Caco-2 (cell line): ENCODE measurements at regions not wholly inside any gene's neighbourhood (a gene's known extent, or its start where the extent isn't known, plus 50 kb on each side); places are given as distances from the start of the nearest gene placed in this dataset.

Source experiments
- BruUV-seq: library from RNA; stranded (reverse); fragments of 400-500 nt; replicated peaks from 2 replicates; lab custom pipeline; 2021; lab: Mats Ljungman, UMichigan
- CTCF ChIA-PET: fragments of 300-600 bp; sonication (Branson Sonifier 250); formaldehyde crosslinking; loops from one replicate; lab custom pipeline; 2022; ENCODE audit warnings: antibody characterized with exemption; lab: Charles Lee
- POLR2A ChIA-PET: fragments of 300-600 bp; sonication (Branson Sonifier 250); formaldehyde crosslinking; loops from one replicate; lab custom pipeline; 2022; ENCODE audit warnings: antibody characterized with exemption; lab: Charles Lee
- DNase-seq, 2 experiments: peaks; one replicate each; pipeline versions ENCODE4 v3.0.0 to v3.0.0-alpha.2; 2020 to 2022
- H3K27me3 ChIP-seq: replicated peaks from 2 replicates; pipeline ENCODE4 v1.6.0; 2011; ENCODE audit warnings: low read length; ENCODE audit not compliant: control insufficient read depth, insufficient read depth
- H3K36me3 ChIP-seq: 2 replicates; pipeline ENCODE4 v1.5.1; 2011; ENCODE audit warnings: low read length; ENCODE audit not compliant: control insufficient read depth, insufficient read depth
- H3K4me1 ChIP-seq: fragments of 250-450 bp; sonication (Bioruptor Pico); 2 replicates; pipeline ENCODE4 v1.5.1; 2020; ENCODE audit warnings: mild to moderate bottlenecking
- H3K4me3 ChIP-seq: 2 replicates; pipeline ENCODE4 v1.5.1; 2011; ENCODE audit warnings: low read depth, mild to moderate bottlenecking, control low read depth, low read length
- H3K9me3 ChIP-seq: fragments of 250-450 bp; sonication (Bioruptor Pico); 2 replicates; pipeline ENCODE4 v1.5.1; 2020; ENCODE audit warnings: mild to moderate bottlenecking, moderate library complexity
- H3K27ac Mint-ChIP-seq: one replicate; pipeline ENCODE4 v1.8.0; 2022; ENCODE audit warnings: mixed read lengths; ENCODE audit not compliant: unreplicated experiment
- H3K27me3 Mint-ChIP-seq: one replicate; pipeline ENCODE4 v1.8.0; 2022; ENCODE audit warnings: mixed read lengths; ENCODE audit not compliant: insufficient read depth, unreplicated experiment
- H3K36me3 Mint-ChIP-seq: one replicate; pipeline ENCODE4 v1.8.0; 2022; ENCODE audit warnings: mild to moderate bottlenecking, mixed read lengths; ENCODE audit not compliant: insufficient read depth, unreplicated experiment
- H3K4me1 Mint-ChIP-seq: one replicate; pipeline ENCODE4 v1.8.0; 2022; ENCODE audit warnings: low read depth, mixed read lengths; ENCODE audit not compliant: unreplicated experiment
- H3K4me3 Mint-ChIP-seq: one replicate; pipeline ENCODE4 v1.8.0; 2022; ENCODE audit warnings: mild to moderate bottlenecking, moderate library complexity, mixed read lengths; ENCODE audit not compliant: unreplicated experiment
- H3K9me3 Mint-ChIP-seq: one replicate; pipeline ENCODE4 v1.8.0; 2022; ENCODE audit warnings: mixed read lengths; ENCODE audit not compliant: unreplicated experiment
- intact Hi-C: fragments of 100-400 bp; cut with micrococcal nuclease; formaldehyde crosslinking; loops from one replicate; pipeline ENCODE4 v1.10.0; 2022; ENCODE audit not compliant: unreplicated experiment
- TF ChIP-seq, protein P1 (sequence below), 2 experiments: fragments of 200-600 bp in 1 of 2; IDR thresholded peaks; 1 replicate in 1 of 2; 2 replicates in 1 of 2; pipeline versions ENCODE4 v1.5.1 to v1.8.0; 2011 to 2022; ENCODE audit warnings: antibody characterized with exemption in 1 of 2, control low read depth in 1 of 2, inconsistent platforms in 1 of 2, low read depth in 1 of 2, low read length in 1 of 2, mild to moderate bottlenecking in 1 of 2, moderate library complexity in 1 of 2; ENCODE audit not compliant: insufficient read depth in 1 of 2, severe bottlenecking in 1 of 2, unreplicated experiment in 1 of 2

GRCh38 chr6:95128439-95128838, 448.9 kb upstream of the MANEA start:
- BruUV-seq = no TSS peak
- no peaks in the 10 kb centered on the region for H3K27me3 Mint-ChIP-seq
- H3K9me3 Mint-ChIP-seq = no peaks in the 10 kb centered on the region
- Histone ChIP-seq H3K27me3 (no peaks in the 10 kb centered on the region), H3K4me3 (no peak overlapping the region), H3K36me3 (no peaks in the 10 kb centered on the region), H3K9me3 (no peaks in the 10 kb centered on the region), H3K4me1 (no peaks in the 10 kb centered on the region)
- H3K4me3 Mint-ChIP-seq = no peak overlapping the region
- DNase-seq = no peak
- TF ChIP-seq, protein P1, sequence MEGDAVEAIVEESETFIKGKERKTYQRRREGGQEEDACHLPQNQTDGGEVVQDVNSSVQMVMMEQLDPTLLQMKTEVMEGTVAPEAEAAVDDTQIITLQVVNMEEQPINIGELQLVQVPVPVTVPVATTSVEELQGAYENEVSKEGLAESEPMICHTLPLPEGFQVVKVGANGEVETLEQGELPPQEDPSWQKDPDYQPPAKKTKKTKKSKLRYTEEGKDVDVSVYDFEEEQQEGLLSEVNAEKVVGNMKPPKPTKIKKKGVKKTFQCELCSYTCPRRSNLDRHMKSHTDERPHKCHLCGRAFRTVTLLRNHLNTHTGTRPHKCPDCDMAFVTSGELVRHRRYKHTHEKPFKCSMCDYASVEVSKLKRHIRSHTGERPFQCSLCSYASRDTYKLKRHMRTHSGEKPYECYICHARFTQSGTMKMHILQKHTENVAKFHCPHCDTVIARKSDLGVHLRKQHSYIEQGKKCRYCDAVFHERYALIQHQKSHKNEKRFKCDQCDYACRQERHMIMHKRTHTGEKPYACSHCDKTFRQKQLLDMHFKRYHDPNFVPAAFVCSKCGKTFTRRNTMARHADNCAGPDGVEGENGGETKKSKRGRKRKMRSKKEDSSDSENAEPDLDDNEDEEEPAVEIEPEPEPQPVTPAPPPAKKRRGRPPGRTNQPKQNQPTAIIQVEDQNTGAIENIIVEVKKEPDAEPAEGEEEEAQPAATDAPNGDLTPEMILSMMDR (IDR thresholded peaks at IDR 0.05; ENCODE audit: insufficient read depth in 1 of 2, low read depth in 1 of 2, low read length in 1 of 2, severe bottlenecking in 1 of 2, unreplicated experiment in 1 of 2) = no peak
- H3K4me1 Mint-ChIP-seq = no peaks in the 10 kb centered on the region
- intact Hi-C loops = no loop called here
- H3K27ac Mint-ChIP-seq = no peak overlapping the region
- ChIA-PET CTCF (no interaction called here), POLR2A (no interaction called here)
- H3K36me3 Mint-ChIP-seq = no peaks in the 10 kb centered on the region

DNA sequence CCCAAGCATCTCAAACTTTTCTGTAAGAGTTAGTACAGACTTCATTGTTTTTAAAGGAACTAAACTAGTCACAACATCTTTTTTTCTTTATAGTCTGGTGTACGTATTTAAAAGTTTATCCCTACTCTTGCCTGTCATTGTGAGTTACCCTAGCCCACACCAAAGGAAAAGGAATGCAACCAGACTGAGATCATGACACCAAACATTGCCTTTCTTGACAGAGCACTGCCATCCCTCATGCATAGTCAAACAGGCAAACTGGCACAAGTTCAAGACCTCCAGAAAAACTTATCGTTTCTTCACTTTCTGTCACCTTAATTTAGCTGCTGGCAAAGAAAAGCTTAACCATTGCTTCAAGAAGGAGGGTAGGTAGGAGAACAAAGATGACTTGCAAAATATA, 448.4 kb upstream of the MANEA start:
- Histone ChIP-seq H3K9me3 (no peaks in the 10 kb centered on the region), H3K4me3 (no peak overlapping the region), H3K27me3 (no peaks in the 10 kb centered on the region), H3K4me1 (no peaks in the 10 kb centered on the region), H3K36me3 (no peaks in the 10 kb centered on the region)
- ChIA-PET CTCF (no interaction called here), POLR2A (no interaction called here)
- H3K27ac Mint-ChIP-seq = no peak overlapping the region
- no peaks in the 10 kb centered on the region for H3K27me3 Mint-ChIP-seq
- TF ChIP-seq, protein P1 (IDR thresholded peaks at IDR 0.05; ENCODE audit: insufficient read depth in 1 of 2, low read depth in 1 of 2, low read length in 1 of 2, severe bottlenecking in 1 of 2, unreplicated experiment in 1 of 2) = no peak
- H3K9me3 Mint-ChIP-seq = no peaks in the 10 kb centered on the region
- no TSS peak for BruUV-seq
- DNase-seq = no peak
- H3K4me1 Mint-ChIP-seq = no peaks in the 10 kb centered on the region
- intact Hi-C loops = no loop called here
- no peaks in the 10 kb centered on the region for H3K36me3 Mint-ChIP-seq
- H3K4me3 Mint-ChIP-seq = no peak overlapping the region

DNA sequence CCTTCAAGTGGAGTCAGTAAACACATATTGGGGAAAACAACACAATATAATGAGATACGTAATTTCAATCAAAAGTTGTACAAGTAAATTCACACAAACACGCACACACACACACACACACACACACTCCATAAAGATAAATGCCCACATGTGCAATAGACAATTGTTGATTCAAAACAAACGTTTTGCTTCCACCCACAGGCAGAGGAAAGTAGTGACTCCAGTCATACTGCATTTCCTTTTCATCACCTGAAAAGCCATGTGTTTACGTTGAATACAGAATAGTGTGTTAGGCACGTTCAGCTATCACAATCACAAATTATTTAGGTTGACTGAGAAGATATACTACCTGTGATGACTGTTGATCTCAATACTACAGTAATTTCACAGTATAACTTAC, 443.8 kb upstream of the MANEA start:
- no peaks in the 10 kb centered on the region for H3K36me3 ChIP-seq
- Mint-ChIP-seq H3K9me3 (no peaks in the 10 kb centered on the region), H3K4me1 (no peaks in the 10 kb centered on the region), H3K4me3 (no peak overlapping the region), H3K27me3 (no peaks in the 10 kb centered on the region), H3K27ac (no peak overlapping the region), H3K36me3 (no peaks in the 10 kb centered on the region)
- no peaks in the 10 kb centered on the region for H3K4me1 ChIP-seq
- intact Hi-C loops = loop anchor here (2.0 kb wide), 1 partner anchor 41 kb away; no protein-coding TSS in a partner anchor
- no peak overlapping the region for H3K4me3 ChIP-seq
- H3K9me3 ChIP-seq = no peaks in the 10 kb centered on the region
- BruUV-seq = no TSS peak
- TF ChIP-seq, protein P1 (IDR thresholded peaks at IDR 0.05; ENCODE audit: insufficient read depth in 1 of 2, low read depth in 1 of 2, low read length in 1 of 2, severe bottlenecking in 1 of 2, unreplicated experiment in 1 of 2) = peak; percentile 11 to 26
- CTCF ChIA-PET = interaction anchor here (0.7 kb wide), 1 partner anchor 42 kb away, joined by 6 read pairs; no protein-coding TSS in a partner anchor
- H3K27me3 ChIP-seq = no peaks in the 10 kb centered on the region
- DNase-seq = peak in 1 of 2 experiments; percentile 35
- POLR2A ChIA-PET = no interaction called here
